Hematopoietic multipotent progenitor cell treated with erythropoietin and hydrocortisone succinate and interleukin-3 and kit ligand, for 8 days (in vitro differentiated cells): ENCODE measurements at regions not wholly inside any gene's neighbourhood (a gene's known extent, or its start where the extent isn't known, plus 50 kb on each side); places are given as distances from the start of the nearest gene placed in this dataset.

Experiments
- DNase-seq: peaks from one replicate; pipeline ENCODE4 v3.0.0-alpha.2; 2015

- no peak for DNase-seq
These were observed 125.7 kb upstream of the DIO3 start for GRCh38 chr14:101435546-101435945.

- DNase-seq: no peak
These were observed 122.3 kb upstream of the DIO3 start for GRCh38 chr14:101439023-101439422.

GRCh38 chr14:101440496-101440895 is 120.8 kb upstream of the DIO3 start:
- no peak for DNase-seq

- no peak for DNase-seq
These were observed 119.6 kb upstream of the DIO3 start for GRCh38 chr14:101441710-101442109.

- peak; percentile 32 for DNase-seq
These were observed 118.8 kb upstream of the DIO3 start for GRCh38 chr14:101442451-101442850.

DNA sequence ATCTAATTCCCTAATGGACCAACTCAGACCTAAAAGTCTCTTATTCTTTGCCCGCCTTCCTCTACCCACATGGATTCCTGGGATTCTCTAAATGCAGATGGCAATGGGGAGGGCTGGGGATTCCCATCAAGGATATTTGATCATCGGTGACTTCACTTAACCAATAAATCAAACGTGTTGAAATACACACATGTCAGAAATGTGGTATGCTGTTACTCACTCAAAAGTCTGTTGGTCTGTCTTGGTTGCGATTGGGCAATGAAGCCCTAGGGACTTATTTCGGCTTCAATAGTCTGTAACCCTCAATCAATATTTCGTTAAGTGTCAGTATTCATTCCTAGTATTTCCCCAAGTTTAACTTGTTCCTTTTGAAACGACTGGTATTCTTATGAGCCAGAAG is 117.2 kb upstream of the DIO3 start:
- no peak for DNase-seq

- DNase-seq: no peak
These were observed 116.0 kb upstream of the DIO3 start for GRCh38 chr14:101445278-101445677.

DNA sequence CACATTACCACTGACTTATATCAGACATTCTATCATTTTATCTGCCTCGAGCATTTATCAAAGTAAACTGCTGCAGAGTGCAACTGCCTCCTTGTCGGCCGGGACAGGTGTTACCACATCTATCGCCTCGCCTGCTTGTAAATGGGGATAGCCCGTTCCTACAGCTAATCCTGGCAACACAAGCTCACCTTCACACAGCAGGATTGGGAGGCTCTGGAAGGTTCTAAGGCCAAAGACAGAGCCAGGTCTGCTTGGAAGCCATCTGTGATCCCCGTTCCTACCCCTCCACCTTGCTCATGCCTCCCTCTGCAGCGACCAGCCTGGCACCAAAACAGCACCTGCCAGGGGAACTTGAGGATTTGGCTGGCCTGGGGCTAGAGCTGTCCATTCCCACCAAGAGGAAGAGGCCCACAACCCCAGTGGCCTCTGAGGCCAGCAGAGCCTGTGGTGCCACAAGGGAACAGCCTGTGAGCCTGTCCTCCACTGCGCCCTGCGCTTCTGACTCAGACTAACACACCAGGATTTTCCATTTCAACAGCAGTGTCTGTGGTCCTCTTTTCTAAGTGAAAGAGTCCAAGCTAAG is 114.8 kb upstream of the DIO3 start:
- DNase-seq: no peak

DNA sequence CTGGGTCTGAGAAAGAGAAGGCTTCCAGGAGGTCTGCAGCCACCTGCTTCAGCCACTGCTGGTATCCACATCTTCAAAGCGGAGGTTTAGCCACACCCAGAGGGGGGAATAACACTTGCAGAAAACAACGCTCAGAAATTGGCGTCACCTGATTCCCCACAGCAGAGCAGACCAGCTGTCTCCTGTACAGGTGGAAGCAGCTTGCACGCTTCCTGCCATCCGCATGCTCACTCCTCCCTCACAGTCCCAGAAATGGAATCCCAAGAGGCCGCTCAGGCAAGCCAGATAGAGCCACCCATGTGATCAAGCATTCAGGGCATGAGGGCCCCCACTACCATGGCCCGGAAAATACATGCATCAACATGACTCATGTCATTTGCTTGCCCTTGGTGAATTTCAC is 112.2 kb upstream of the DIO3 start:
- DNase-seq: no peak

DNA sequence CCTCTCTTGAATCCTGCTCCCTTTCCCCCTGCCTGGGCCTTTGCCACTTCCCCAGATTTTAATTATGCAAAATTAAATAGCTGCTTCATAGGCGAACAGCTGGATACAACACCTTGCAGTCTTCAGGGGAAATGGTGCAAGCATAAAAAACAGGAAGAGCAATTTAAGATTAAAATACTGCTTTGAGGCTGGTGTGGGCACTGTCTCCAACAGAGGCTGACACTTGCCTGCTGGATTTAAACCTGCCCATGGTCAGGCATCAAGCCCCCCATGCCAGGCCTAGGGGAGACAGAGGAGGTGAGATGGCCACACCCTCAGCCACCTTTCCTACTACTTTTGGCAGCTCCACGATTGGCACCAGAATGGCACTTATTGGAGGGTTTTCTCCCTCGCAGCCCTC is 110.1 kb upstream of the DIO3 start:
- DNase-seq: no peak

DNA sequence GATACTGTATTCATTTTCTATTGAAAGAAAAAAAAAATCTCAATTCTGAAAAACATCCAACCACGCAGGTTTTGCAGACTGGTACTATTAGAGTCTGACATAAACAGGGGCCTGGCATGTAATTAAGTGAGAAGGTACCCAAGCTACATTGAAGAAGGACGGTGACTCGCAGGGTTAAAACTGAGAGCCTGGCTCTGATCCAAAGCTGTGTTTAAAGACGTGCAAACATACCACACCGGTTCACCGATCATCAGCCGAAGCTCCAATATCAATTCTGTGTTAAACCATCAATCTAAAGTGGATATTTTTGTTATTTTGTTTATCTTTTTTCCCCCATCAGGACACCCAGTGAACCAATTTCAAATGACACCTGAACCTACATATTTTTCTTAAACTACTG is 108.1 kb upstream of the DIO3 start:
- DNase-seq: no peak

DNA sequence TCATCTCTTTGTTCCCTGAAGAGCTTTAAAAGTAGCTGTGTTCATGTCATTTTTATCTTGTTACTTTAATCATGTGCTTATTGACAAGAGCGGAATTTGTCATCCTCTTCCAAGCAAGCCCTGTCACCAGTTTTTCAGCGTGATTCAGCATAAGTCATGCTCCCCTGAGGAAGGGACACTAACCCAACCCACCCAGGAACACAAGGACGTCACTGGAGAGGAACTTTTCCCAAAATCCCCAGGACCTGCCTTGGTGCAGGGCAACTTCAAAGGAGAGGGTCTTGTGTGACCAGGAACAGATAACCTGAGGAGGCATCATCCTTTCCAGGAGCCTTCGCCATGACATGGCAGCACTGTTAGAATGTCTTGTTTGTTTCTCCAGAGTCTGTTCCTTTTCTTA is 107.1 kb upstream of the DIO3 start:
- no peak for DNase-seq

DNA sequence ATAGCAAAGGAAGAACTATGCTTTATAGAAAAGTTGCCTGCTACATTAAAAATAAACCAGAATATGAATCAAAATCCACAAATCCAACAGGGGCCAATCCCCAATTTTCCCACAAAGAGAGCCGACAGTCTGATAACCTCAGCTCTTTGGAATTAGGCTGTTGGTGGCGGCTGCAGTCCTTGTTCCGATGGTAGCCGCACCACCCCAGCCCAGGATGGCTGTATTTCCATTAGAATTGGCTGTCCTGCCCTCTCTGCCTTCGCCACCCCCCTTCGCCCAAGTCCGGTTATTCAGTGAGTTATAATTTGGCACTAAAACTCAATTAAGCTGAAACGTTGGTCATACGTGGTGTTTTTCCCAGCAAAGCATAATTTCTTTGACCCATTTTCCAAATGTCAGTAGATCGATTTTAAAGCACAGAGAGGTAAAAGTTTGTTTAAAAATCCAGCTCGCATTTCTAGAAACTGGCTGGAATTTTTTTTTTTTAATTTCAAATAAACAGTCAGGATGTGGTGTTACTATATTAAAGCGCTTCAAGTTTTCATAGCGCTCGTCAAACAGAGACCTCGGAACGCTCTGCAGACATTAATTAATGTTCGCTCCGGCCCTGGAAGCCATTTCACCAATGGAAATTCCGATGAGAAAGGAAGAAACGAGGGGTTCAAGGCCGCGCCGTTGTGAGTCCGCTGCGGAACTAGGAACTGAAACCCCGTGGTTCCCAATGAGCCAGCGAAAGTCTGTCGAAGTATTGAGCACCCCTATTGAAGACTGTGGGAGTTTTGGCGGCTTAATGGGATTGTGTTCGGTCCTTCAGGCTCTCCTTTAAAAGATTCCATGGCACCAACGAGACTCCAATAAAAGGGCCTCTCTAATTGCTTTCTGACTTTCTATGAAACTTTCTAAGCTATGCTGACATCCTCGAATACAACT is 104.8 kb upstream of the DIO3 start:
- no peak for DNase-seq

- no peak for DNase-seq
These were observed 103.9 kb upstream of the DIO3 start for GRCh38 chr14:101457301-101457935.

DNA sequence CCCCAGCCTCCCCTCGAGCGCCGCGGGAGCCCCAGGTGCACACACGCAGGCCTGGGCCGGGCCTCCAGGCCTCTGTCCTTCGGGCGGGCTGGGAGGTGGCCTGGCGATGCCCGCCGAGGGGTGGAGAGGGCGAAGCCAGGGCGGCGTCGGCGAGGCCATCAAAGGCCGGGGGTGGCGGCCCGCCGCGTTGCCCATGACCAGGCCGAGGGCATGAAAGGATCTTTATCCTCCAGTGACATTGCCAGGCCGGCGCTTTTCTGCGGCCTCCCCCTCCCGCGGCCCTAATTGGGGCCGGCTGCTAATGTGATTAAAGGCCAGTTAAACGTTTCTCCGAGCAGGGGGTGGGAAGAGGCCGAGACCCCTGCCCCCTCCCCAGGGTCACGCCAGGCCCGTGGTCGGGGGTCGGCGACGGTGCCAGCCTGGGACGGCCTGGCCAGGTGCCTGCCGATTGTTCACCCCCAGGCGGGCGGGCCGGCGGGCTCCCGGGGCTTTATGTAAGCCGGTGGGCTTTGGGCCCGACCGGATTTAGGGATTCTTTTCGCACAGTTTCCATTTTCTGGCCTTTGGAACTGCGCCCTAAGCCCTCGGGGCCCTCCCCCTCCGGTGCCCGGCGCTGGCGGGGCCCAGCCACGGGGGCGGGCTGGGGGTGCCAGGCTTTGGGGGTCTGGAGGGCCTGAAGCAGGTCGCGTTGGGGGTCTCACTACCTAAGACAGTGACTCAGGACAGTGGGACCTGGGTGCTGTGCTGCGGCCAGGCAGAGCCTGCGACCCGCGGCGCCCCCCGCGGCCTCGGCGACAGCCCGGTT is 103.2 kb upstream of the DIO3 start:
- DNase-seq: no peak

DNA sequence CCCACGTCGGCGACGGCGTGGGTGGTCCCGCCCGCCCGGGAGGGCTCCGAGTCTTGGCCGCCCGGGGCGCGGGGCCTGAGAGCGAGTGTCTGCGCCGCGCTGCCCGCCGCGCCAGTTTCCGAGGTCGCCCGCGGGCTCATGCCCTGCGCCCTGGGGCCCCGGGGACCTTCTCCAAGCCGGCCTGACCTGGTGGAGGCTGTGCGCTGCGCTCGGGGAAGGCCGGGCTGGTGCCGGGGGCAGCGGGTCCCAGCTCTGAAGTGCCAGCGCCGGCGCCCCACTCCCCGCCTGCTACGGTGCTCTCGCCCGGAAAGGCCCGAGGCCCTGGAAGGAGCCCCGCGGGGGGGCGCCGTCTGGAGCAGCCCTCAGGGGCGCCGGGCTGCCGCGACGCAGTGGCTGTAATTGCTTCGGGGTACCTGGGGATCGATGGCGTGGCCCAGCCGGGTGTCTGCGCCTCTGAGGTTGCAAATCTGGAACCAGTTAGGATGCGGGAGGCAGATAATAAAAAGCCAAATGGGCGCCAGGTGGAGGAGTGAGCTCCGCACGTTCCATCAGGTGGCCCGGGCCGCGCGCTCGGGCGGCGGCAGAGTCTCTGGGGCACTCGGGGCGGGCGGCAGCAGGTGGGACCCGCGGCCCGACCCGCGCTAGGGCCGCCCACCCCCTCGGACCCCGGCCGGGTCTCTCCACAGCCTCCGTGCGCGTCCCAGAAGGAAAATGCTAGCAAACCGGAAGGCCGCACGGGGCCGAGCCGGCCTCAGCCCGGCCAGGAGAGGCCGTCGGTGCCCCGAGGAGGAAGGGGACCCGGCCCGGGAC is 102.3 kb upstream of the DIO3 start:
- DNase-seq: no peak

- DNase-seq: no peak
These were observed 101.8 kb upstream of the DIO3 start for GRCh38 chr14:101459551-101459900.

DNA sequence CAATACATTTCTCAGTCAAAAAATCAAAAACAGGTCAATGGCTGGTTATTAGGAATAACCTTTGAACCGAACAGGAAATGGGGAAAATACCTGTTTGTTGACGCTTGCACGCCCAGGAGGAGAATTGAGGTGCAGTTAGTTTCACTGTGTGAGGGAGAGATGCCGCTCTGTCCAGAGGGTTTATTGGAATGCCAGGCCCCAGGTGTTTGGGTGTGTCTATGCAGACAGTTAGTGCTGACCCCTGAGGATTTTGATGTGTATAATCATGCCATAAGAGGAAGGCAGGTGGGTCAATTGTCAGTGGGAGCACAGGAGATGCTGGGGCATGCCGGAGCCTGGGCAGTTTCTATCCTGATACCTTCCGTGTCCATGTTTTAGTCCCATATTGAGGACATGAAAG is 100.8 kb upstream of the DIO3 start:
- no peak for DNase-seq

DNA sequence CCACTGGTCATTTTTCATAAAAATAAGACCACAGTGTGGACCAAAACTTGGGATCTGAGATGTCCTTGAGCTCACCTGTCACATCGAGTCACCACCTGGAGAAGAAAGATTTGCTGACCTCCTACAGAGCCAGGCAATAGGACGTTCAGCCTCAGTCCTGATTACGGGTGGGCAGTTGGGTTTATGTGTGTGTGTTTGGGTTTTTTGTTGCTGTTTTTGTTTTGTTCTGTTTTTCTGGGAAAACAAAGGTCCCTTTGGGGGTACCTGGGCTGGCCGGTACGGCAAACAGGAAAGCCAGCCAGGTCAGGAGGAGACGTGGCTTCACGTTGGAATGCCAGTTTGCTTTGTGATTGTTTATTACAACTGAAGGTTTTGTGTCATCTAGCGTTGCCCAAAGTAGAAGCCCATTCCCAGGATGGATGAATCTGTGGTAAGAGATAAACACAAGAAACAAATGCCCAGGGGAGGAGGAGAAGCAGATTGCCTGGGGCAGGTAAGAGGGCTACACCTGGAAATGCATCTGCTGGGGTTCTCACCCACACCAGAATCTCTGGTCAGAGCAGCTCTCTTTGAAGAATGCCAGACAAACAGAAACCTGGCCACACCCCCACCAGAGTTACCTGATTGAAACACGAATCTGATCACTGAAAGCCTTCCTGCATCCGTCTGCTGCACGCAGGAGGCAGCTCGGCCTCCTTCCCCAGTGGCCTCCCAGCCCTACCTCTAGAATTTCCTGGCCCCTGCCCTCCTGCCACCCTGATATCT is 100.1 kb upstream of the DIO3 start:
- no peak for DNase-seq

GRCh38 chr14:101461891-101462290 is 99.4 kb upstream of the DIO3 start:
- DNase-seq: no peak

DNA sequence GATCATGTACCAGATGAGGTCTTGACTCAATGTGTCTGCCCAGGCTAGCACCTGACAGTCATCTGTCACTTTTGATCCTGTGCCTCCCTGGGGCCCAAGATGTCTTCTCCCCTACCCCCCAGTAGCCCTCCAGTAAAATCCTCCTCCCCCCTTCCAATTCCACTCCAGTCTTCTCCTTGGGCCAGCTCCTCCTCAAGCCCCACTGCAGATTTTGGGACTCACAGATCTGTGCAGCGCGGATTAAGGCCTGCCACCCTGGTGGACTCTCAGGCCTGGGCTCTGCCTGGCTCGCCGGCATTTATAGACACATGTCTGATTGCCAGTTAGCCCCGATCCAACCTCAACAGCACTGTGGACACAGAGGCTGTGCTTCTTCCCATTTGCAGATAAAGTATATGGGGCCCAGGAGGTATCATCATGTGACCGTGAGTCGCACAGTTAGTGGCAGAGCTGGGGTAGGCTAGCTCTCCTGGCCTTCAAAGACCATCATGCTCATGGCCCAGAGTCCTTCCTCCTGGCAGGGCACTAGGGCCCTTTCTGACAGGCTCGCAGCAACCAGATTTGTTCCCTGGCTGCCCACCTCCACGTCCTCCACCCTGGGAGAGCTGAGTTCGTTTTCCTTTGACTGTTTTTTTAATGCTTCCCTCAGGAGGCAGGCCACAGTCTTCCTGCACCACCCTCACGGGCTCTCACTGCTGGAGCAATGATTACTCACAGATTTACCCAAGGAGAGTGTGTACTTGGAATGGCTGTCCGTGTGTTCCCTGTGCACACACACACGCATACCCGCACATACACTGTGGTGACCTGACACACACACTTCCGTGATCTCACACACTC is 98.3 kb upstream of the DIO3 start:
- no peak for DNase-seq
